ENCODE measurements at regions not wholly inside any gene's neighbourhood (a gene's known extent, or its start where the extent isn't known, plus 50 kb on each side); places are given as distances from the start of the nearest gene placed in this dataset.

GRCh38 chr2:104429639-104430358 lies 424.1 kb upstream of the POU3F3 start:
- TF ChIP-seq CTCF (conservative IDR thresholded peaks at IDR 0.05) = no peak

GRCh38 chr2:104430359-104430740 lies 423.6 kb upstream of the POU3F3 start:
- H3K27ac ChIP-seq = no peak overlapping the region
- no peak for TF ChIP-seq CTCF (conservative IDR thresholded peaks at IDR 0.05)

More at GRCh38 chr2:104429639-104430358, 424.1 kb upstream of the POU3F3 start:
- no peak overlapping the region for H3K27ac ChIP-seq

GRCh38 chr2:104430852-104431251 lies 423.1 kb upstream of the POU3F3 start:
- peak overlapping the region; percentile 54; the same call in 1 of the 2 replicates for H3K27ac ChIP-seq
- no peak for TF ChIP-seq CTCF (conservative IDR thresholded peaks at IDR 0.05)

- H3K27ac ChIP-seq = peak overlapping the region; percentile 54
- no peak for TF ChIP-seq CTCF (conservative IDR thresholded peaks at IDR 0.05)
Measured at GRCh38 chr2:104431701-104432121, 422.2 kb upstream of the POU3F3 start.

GRCh38 chr2:104432401-104432800 lies 421.5 kb upstream of the POU3F3 start:
- H3K27ac ChIP-seq = peak overlapping the region; percentile 54
- TF ChIP-seq CTCF (conservative IDR thresholded peaks at IDR 0.05) = no peak

GRCh38 chr2:104432991-104433390 lies 420.9 kb upstream of the POU3F3 start:
- 0 out of 2 replicates have a peak overlapping the region, but pooled peaks have one; percentile 86 for H3K27ac ChIP-seq
- no peak for TF ChIP-seq CTCF (conservative IDR thresholded peaks at IDR 0.05)

- no peak for TF ChIP-seq CTCF (conservative IDR thresholded peaks at IDR 0.05)
- H3K27ac ChIP-seq = peak overlapping the region; percentile 86
Measured at GRCh38 chr2:104433657-104434056, 420.3 kb upstream of the POU3F3 start.
